ENCODE measurements at regions not wholly inside any gene's neighbourhood (a gene's known extent, or its start where the extent isn't known, plus 50 kb on each side); places are given as distances from the start of the nearest gene placed in this dataset.

DNA sequence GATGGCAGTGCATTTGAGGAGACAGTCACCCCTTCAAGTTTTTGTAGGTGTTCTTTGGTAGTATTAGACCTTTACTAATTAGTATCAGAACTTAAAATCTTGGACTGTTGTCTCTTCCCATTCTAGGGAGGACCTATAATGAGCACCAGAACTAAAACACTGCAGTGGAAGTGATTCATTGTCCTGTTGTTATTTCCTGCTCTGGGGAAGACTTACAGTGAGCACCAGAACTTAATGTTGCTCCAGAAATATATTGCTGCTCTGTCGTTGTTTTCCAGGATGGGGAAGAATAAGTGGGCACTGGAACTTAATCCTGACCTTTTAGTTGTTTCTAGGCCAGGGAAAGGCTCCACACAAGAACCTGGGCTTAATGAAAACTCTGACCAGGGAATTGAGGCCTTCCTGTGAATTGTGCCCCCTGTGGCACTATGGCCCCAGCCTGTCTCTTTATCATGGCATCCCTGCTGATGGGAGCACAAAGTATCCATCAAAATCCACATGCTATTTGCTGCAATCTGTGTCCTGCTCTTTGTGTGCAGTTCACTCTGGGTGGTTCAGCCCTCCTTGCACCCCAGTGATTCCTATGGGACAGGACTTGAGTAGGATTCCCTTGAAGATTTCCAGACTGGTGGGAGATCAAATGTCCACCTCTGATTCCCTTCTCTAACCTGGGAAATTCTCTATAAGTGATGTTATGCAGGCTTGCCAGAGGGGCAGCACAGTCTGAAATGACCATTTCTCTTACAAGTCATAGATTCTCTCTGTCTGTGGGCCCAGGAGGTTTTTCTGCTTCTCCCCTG, 175.8 kb downstream of the PAWR start:
- TF ChIP-seq, protein P1, sequence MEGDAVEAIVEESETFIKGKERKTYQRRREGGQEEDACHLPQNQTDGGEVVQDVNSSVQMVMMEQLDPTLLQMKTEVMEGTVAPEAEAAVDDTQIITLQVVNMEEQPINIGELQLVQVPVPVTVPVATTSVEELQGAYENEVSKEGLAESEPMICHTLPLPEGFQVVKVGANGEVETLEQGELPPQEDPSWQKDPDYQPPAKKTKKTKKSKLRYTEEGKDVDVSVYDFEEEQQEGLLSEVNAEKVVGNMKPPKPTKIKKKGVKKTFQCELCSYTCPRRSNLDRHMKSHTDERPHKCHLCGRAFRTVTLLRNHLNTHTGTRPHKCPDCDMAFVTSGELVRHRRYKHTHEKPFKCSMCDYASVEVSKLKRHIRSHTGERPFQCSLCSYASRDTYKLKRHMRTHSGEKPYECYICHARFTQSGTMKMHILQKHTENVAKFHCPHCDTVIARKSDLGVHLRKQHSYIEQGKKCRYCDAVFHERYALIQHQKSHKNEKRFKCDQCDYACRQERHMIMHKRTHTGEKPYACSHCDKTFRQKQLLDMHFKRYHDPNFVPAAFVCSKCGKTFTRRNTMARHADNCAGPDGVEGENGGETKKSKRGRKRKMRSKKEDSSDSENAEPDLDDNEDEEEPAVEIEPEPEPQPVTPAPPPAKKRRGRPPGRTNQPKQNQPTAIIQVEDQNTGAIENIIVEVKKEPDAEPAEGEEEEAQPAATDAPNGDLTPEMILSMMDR (conservative IDR thresholded peaks at IDR 0.05), result no peak
- TF ChIP-seq EZH2 (IDR thresholded peaks at IDR 0.05; ENCODE audit: low read depth), result no peak

Measured in PC-9 (cell line).